Urinary bladder (tissue), 4 donors: ENCODE measurements at regions not wholly inside any gene's neighbourhood (a gene's known extent, or its start where the extent isn't known, plus 50 kb on each side); places are given as distances from the start of the nearest gene placed in this dataset. TPM values are rescaled to one million over a fixed set of nuclear protein-coding genes. Genes with fewer than 3 reads are reported as not detected.

Source experiments
- DNase-seq: peaks from one replicate; pipeline ENCODE4 v3.0.0-alpha.2; 2015; ENCODE audit errors: extremely low spot score
- H3K27ac ChIP-seq: one replicate; pipeline ENCODE4 v1.5.1; 2013; ENCODE audit warnings: low read depth, mild to moderate bottlenecking, moderate library complexity
- H3K36me3 ChIP-seq: one replicate; pipeline ENCODE4 v1.6.1; 2013; ENCODE audit warnings: mild to moderate bottlenecking, moderate library complexity; ENCODE audit not compliant: insufficient read depth
- H3K4me1 ChIP-seq: one replicate; pipeline ENCODE4 v1.6.1; 2013; ENCODE audit warnings: mild to moderate bottlenecking, moderate library complexity; ENCODE audit not compliant: insufficient read depth
- H3K4me3 ChIP-seq: one replicate; pipeline ENCODE4 v1.5.1; 2013; ENCODE audit warnings: low read depth, low read length
- WGBS: extraction: QIAGEN DNeasy Blood & Tissue Kit; methylation state at CpG from one replicate; pipeline ENCODE4 v1.1.7; 2013; 5-methylcytosine and 5-hydroxymethylcytosine counted together
- small RNA-seq: library from RNA; depleted of rRNA; stranded (forward); fragments of <200 nt; gene quantifications from one replicate; pipeline ENCODE3, GENCODE V24; 2014
- donor health status: healthy with polysubstance abuse.
- donor health status: healthy.

DNA sequence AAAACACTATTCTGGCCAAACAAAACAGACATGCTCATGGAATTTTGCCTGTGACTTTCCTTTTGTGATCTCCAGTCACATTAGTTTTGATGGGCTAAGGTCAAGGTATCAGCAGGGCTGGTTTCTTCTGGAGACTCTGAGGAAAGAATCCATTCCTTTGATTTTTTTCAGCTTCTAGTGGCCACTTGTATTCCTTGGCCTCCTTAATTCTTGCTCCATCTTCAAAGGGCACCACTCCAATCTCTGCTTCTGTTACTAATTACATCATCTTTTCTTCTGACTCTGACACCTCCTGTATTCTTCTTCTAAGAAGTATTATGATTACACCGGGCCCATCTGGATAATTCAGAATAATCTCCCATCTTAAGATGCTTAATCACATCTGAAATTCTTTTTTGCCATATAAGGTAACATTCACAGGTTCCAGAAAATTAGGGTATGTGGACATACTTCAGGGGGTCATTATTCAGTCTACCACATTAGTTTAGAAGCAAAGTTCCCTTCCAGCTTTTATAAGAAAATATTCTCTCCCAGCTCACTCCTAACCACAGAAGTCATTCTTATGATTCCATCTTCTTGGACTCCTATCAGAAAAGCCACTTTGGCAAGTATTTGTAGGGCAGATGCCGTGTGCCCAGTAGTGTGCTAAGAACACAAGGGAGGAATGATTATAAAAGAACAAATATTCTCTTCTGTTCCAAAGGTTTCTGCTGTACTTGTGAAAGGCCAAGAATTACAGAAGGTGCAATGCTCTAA, 56.4 kb upstream of the FSHB start:
- Histone ChIP-seq H3K36me3 (no peaks in the 10 kb centered on the region), H3K27ac (no peak overlapping the region), H3K4me1 (no peaks in the 10 kb centered on the region), H3K4me3 (no peak overlapping the region)
- 77% methylated on average over 2 of the region's 2 CpGs for WGBS
- DNase-seq, result no peak

Small RNAs in the stretch of these regions (small RNA-seq; reads per million reads assigned to genes)
- gene AL358944.1, result not detected
